Tibial nerve (tissue), 4 donors: ENCODE measurements at regions not wholly inside any gene's neighbourhood (a gene's known extent, or its start where the extent isn't known, plus 50 kb on each side); places are given as distances from the start of the nearest gene placed in this dataset.

ENCODE experiments used
- DNase-seq, 2 donors: peaks; one replicate each; pipeline ENCODE4 v3.0.0-alpha.2; 2019; ENCODE audit warnings: low spot score in 2 of 2
- H3K27ac ChIP-seq, 4 donors: fragments of 200-600 bp; sonication (generic) in 3 of 4; one replicate each; pipeline ENCODE4 v1.5.1; 2017 to 2019; ENCODE audit warnings: mild to moderate bottlenecking in 1 of 4
- H3K27me3 ChIP-seq, 2 donors: fragments of 200-600 bp; sonication (generic) in 1 of 2; one replicate each; pipeline versions ENCODE4 v1.5.1 to v1.6.0; 2017 to 2019
- H3K36me3 ChIP-seq, 3 donors: fragments of 200-600 bp; sonication (generic); one replicate each; pipeline ENCODE4 v1.5.1; 2018 to 2019
- H3K4me1 ChIP-seq, 4 donors: fragments of 200-600 bp; sonication (generic) in 3 of 4; one replicate each; pipeline ENCODE4 v1.5.1; 2017 to 2019
- H3K4me3 ChIP-seq, 4 donors: fragments of 200-600 bp; sonication (generic) in 3 of 4; one replicate each; pipeline ENCODE4 v1.5.1; 2017 to 2019; ENCODE audit warnings: mild to moderate bottlenecking in 1 of 4, moderate library complexity in 1 of 4
- H3K9me3 ChIP-seq, 4 donors: fragments of 200-600 bp; sonication (generic) in 3 of 4; one replicate each; pipeline ENCODE4 v1.5.1; 2017 to 2019
- CTCF ChIP-seq, 5 experiments: fragments of 200-600 bp in 3 of 5; fragments of 450-650 bp in 2 of 5; sonication (generic) in 3 of 5; IDR thresholded peaks; one replicate each; pipeline ENCODE4 v1.5.1; 2016 to 2019; ENCODE audit warnings: antibody characterized with exemption in 5 of 5, mild to moderate bottlenecking in 3 of 5, moderate library complexity in 2 of 5
- EP300 ChIP-seq, 2 donors: sonication (generic); formaldehyde crosslinking; IDR thresholded peaks; one replicate each; pipeline ENCODE4 v1.6.1; 2017; ENCODE audit warnings: antibody characterized with exemption in 2 of 2, mild to moderate bottlenecking in 1 of 2
- POLR2A ChIP-seq, 2 donors: fragments of 450-650 bp; IDR thresholded peaks; one replicate each; pipeline ENCODE4 v1.6.1; 2017; ENCODE audit warnings: antibody characterized with exemption in 2 of 2, mild to moderate bottlenecking in 2 of 2, moderate library complexity in 2 of 2
- WGBS, 2 donors: methylation state at CpG; one replicate each; pipeline ENCODE4 v1.1.5; 2018; 5-methylcytosine and 5-hydroxymethylcytosine counted together

- no peak overlapping the region for H3K27ac ChIP-seq
- 63 to 64% methylated on average over 3 of the region's 3 CpGs for WGBS, 2 donors
- no peaks in the 10 kb centered on the region for H3K4me1 ChIP-seq
- no peak for TF ChIP-seq CTCF (IDR thresholded peaks at IDR 0.05)
- TF ChIP-seq EP300 (IDR thresholded peaks at IDR 0.05): no peak
- TF ChIP-seq POLR2A (IDR thresholded peaks at IDR 0.05): no peak
- DNase-seq: no peak
- peaks cover 0 to 2% (median 0%) of the 10 kb centered on the region in 4 donors for H3K9me3 ChIP-seq
- no peak overlapping the region for H3K4me3 ChIP-seq
- H3K36me3 ChIP-seq: no peaks in the 10 kb centered on the region
- no peaks in the 10 kb centered on the region for H3K27me3 ChIP-seq
These were observed 298.6 kb upstream of the ZNF717 start for GRCh38 chr3:76083992-76084391.

- Histone ChIP-seq H3K4me1 (no peaks in the 10 kb centered on the region), H3K36me3 (no peaks in the 10 kb centered on the region), H3K9me3 (no peaks in the 10 kb centered on the region), H3K4me3 (no peak overlapping the region), H3K27me3 (no peaks in the 10 kb centered on the region), H3K27ac (no peak overlapping the region)
- TF ChIP-seq CTCF (IDR thresholded peaks at IDR 0.05) (no peak), POLR2A (IDR thresholded peaks at IDR 0.05) (no peak), EP300 (IDR thresholded peaks at IDR 0.05) (no peak)
- WGBS, 2 donors: 69 to 80% methylated on average over 3 of the region's 3 CpGs
- DNase-seq: no peak
These were observed 310.7 kb upstream of the ZNF717 start for GRCh38 chr3:76096036-76096435.

- no peak for TF ChIP-seq EP300 (IDR thresholded peaks at IDR 0.05)
- no peak for TF ChIP-seq CTCF (IDR thresholded peaks at IDR 0.05)
- no peak for TF ChIP-seq POLR2A (IDR thresholded peaks at IDR 0.05)
- 69% methylated on average over 7 of the region's 7 CpGs for WGBS, 2 donors
- DNase-seq: no peak
- Histone ChIP-seq H3K9me3 (no peaks in the 10 kb centered on the region), H3K36me3 (no peaks in the 10 kb centered on the region), H3K4me3 (no peak overlapping the region), H3K27me3 (no peaks in the 10 kb centered on the region), H3K4me1 (no peaks in the 10 kb centered on the region), H3K27ac (no peak overlapping the region)
These were observed 311.7 kb upstream of the ZNF717 start for GRCh38 chr3:76096836-76097588.

- Histone ChIP-seq H3K36me3 (no peaks in the 10 kb centered on the region), H3K4me1 (no peaks in the 10 kb centered on the region), H3K27ac (no peak overlapping the region), H3K9me3 (no peaks in the 10 kb centered on the region), H3K27me3 (no peaks in the 10 kb centered on the region), H3K4me3 (no peak overlapping the region)
- 78 to 82% methylated on average over 3 of the region's 3 CpGs for WGBS, 2 donors
- DNase-seq: no peak
- no peak for TF ChIP-seq CTCF (IDR thresholded peaks at IDR 0.05)
- no peak for TF ChIP-seq POLR2A (IDR thresholded peaks at IDR 0.05)
- no peak for TF ChIP-seq EP300 (IDR thresholded peaks at IDR 0.05)
These were observed 312.2 kb upstream of the ZNF717 start for GRCh38 chr3:76097589-76097969.

GRCh38 chr3:76099956-76100355, 314.6 kb upstream of the ZNF717 start:
- H3K27ac ChIP-seq: no peak overlapping the region
- TF ChIP-seq CTCF (IDR thresholded peaks at IDR 0.05) (no peak), EP300 (IDR thresholded peaks at IDR 0.05) (no peak), POLR2A (IDR thresholded peaks at IDR 0.05) (no peak)

More at GRCh38 chr3:76099956-76100355, 314.6 kb upstream of the ZNF717 start:
- Histone ChIP-seq H3K4me1 (no peaks in the 10 kb centered on the region), H3K9me3 (no peaks in the 10 kb centered on the region), H3K4me3 (no peak overlapping the region), H3K27me3 (no peaks in the 10 kb centered on the region), H3K36me3 (no peaks in the 10 kb centered on the region)
- no peak for DNase-seq
- 70 to 73% methylated on average over 4 of the region's 4 CpGs for WGBS, 2 donors
